B cell (primary cell): ENCODE measurements at regions not wholly inside any gene's neighbourhood (a gene's known extent, or its start where the extent isn't known, plus 50 kb on each side); places are given as distances from the start of the nearest gene placed in this dataset.
A peak's percentile ranks its signal among the peaks of the same experiment; 100 is the strongest.

Source experiments
- ATAC-seq: fragments of 200-7000 bp; cut with Tn5 transposase; one replicate; pipeline ENCODE4 v1.10.0; 2021; ENCODE audit warnings: low read depth, mild to moderate bottlenecking, moderate number of reproducible peaks, moderate library complexity
- CTCF ChIA-PET: fragments of 350-600 bp; sonication (Branson Sonifier 250); formaldehyde crosslinking; loops from one replicate; lab custom pipeline; 2021; ENCODE audit warnings: antibody characterized with exemption, inconsistent platforms; lab: Charles Lee
- POLR2A ChIA-PET: fragments of 350-600 bp; sonication (Branson Sonifier 250); formaldehyde crosslinking; loops from one replicate; lab custom pipeline; 2021; ENCODE audit warnings: antibody characterized with exemption; lab: Charles Lee
- DNase-seq: peaks from one replicate; pipeline ENCODE4 v3.0.0; 2013
- H2AFZ ChIP-seq: 2 replicates; pipeline ENCODE4 v1.6.1; 2012; ENCODE audit warnings: mild to moderate bottlenecking, low read depth, low read length; ENCODE audit not compliant: insufficient read depth, poor library complexity, severe bottlenecking
- H3K27ac ChIP-seq, 2 donors: 1 replicate in 1 of 2; 2 replicates in 1 of 2; pipeline ENCODE4 v1.5.1; 2012 to 2013; ENCODE audit warnings: low read length in 2 of 2, mild to moderate bottlenecking in 2 of 2, moderate library complexity in 1 of 2
- H3K27me3 ChIP-seq, 4 experiments: fragments of 200-600 bp in 1 of 4; sonication (generic) in 1 of 4; replicated peaks in 1 of 4; 1 replicate in 2 of 4; 2 replicates in 2 of 4; pipeline versions ENCODE4 v1.6.1 to v1.7.0; 2013 to 2016; ENCODE audit warnings: low read length in 3 of 4, mild to moderate bottlenecking in 2 of 4, mixed read lengths in 1 of 4, moderate library complexity in 1 of 4; ENCODE audit not compliant: insufficient read depth in 4 of 4, control insufficient read depth in 3 of 4; ENCODE audit errors: control extremely low read depth in 1 of 4
- H3K36me3 ChIP-seq, 2 experiments: replicated peaks in 1 of 2; 1 replicate in 1 of 2; 2 replicates in 1 of 2; pipeline versions ENCODE4 v1.6.1 to v1.7.1; 2013; ENCODE audit warnings: low read length in 1 of 2; ENCODE audit not compliant: insufficient read depth in 2 of 2, control insufficient read depth in 1 of 2; ENCODE audit errors: control extremely low read depth in 1 of 2, extremely low read depth in 1 of 2
- H3K4me1 ChIP-seq, 2 donors: fragments of 200-600 bp in 1 of 2; sonication (generic) in 1 of 2; 1 replicate in 1 of 2; 2 replicates in 1 of 2; pipeline versions ENCODE4 v1.5.1 to v1.6.1; 2013 to 2017; ENCODE audit warnings: low read length in 2 of 2; ENCODE audit not compliant: control insufficient read depth in 2 of 2, insufficient read depth in 2 of 2
- H3K4me2 ChIP-seq: replicated peaks from 2 replicates; pipeline ENCODE3; 2012; ENCODE audit warnings: mild to moderate bottlenecking, low read depth, low read length; ENCODE audit not compliant: poor library complexity, severe bottlenecking
- H3K4me3 ChIP-seq, 5 experiments: fragments of 200-600 bp in 1 of 5; sonication (generic) in 1 of 5; 1 replicate in 3 of 5; 2 replicates in 2 of 5; pipeline versions ENCODE4 v1.5.1 to v1.7.0; 2011 to 2016; ENCODE audit warnings: low read length in 4 of 5, mild to moderate bottlenecking in 4 of 5, low read depth in 2 of 5, control low read depth in 1 of 5, moderate library complexity in 1 of 5; ENCODE audit not compliant: insufficient read depth in 1 of 5; ENCODE audit errors: control extremely low read depth in 1 of 5, extremely low read depth in 1 of 5
- H3K79me2 ChIP-seq: fragments of 200-600 bp; sonication (generic); one replicate; pipeline ENCODE4 v1.6.0; 2016; ENCODE audit warnings: low read length; ENCODE audit not compliant: control insufficient read depth, insufficient read depth
- H3K9ac ChIP-seq: fragments of 200-600 bp; sonication (generic); 2 replicates; pipeline ENCODE4 v1.6.1; 2017; ENCODE audit warnings: mild to moderate bottlenecking, low read length, moderate library complexity
- H3K9me3 ChIP-seq, 3 donors: one replicate each; pipeline versions ENCODE4 v1.6.1 to v1.7.1; 2013; ENCODE audit warnings: low read length in 2 of 3; ENCODE audit not compliant: control insufficient read depth in 2 of 3, insufficient read depth in 1 of 3; ENCODE audit errors: control extremely low read depth in 1 of 3
- H4K20me1 ChIP-seq: 2 replicates; pipeline ENCODE4 v1.6.0; 2012; ENCODE audit warnings: mild to moderate bottlenecking, low read length; ENCODE audit not compliant: insufficient read depth, control insufficient read depth, poor library complexity, severe bottlenecking
- H3K27ac Mint-ChIP-seq: one replicate; pipeline ENCODE4 v1.8.0; 2021; ENCODE audit warnings: mixed read lengths
- H3K27me3 Mint-ChIP-seq: one replicate; pipeline ENCODE4 v1.8.0; 2021; ENCODE audit warnings: mixed read lengths
- H3K4me1 Mint-ChIP-seq: one replicate; pipeline ENCODE4 v1.8.0; 2021; ENCODE audit warnings: mixed read lengths
- H3K4me3 Mint-ChIP-seq: one replicate; pipeline ENCODE4 v1.8.0; 2021; ENCODE audit warnings: mixed read lengths
- H3K9me3 Mint-ChIP-seq: one replicate; pipeline ENCODE4 v1.8.0; 2022; ENCODE audit warnings: mixed read lengths; ENCODE audit not compliant: insufficient read depth
- EZH2 ChIP-seq: IDR thresholded peaks from 2 replicates; pipeline ENCODE4 v1.6.1; 2012; ENCODE audit warnings: borderline replicate concordance, low read depth, mild to moderate bottlenecking, moderate library complexity, low read length; ENCODE audit not compliant: insufficient read depth, poor library complexity, severe bottlenecking
- WGBS: methylation state at CpG from one replicate; pipeline ENCODE4 v1.1.5; 2013; ENCODE audit warnings: missing lambda C conversion rate; ENCODE audit not compliant: insufficient coverage; 5-methylcytosine and 5-hydroxymethylcytosine counted together
- intact Hi-C: fragments of 100-400 bp; cut with micrococcal nuclease; formaldehyde crosslinking; loops from one replicate; pipeline ENCODE4 v1.10.0; 2022
- TF ChIP-seq, protein P1 (sequence below): fragments of 200-600 bp; IDR thresholded peaks from one replicate; pipeline ENCODE4 v1.8.0; 2022; ENCODE audit warnings: antibody characterized with exemption, mild to moderate bottlenecking

DNA sequence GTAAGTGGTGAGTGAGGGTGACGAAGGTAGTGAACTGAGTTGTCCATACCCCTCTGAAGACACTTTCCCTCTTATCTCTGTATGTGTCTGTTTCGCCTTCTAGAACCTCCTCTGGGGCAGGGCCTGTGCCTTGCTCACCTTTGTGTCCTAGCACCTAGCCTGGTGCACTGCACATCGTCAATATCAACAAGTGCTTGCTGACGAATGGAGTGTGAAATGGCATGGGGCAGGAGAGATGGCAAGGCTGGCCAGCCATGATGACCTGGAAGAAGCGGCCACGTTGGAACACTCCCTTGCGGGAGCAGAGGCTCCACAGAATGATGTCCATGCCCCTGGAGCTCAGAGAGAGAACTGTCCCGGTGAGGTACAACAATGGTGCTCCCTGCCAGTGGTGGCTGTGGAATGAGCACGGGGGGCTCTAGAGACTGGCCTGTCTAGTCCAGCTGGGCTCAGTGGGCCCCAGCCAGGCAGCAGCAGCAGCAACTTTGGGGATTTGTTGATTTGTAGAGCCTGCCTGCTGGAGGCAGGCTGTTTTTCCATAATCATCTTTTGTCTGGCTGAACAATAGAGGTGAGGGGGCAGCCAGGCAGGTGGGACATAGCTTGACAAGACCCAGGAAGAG, 112.2 kb upstream of the PJA1 start:
- ChIA-PET POLR2A (no interaction called here), CTCF (no interaction called here)
- Histone ChIP-seq H3K4me3 (no peak overlapping the region), H3K9me3 (no peaks in the 10 kb centered on the region), H3K79me2 (no peaks in the 10 kb centered on the region), H3K4me1 (no peaks in the 10 kb centered on the region), H3K27ac (no peak overlapping the region), H3K36me3 (no peaks in the 10 kb centered on the region), H4K20me1 (no peaks in the 10 kb centered on the region), H2AFZ (no peak overlapping the region), H3K27me3 (no peaks in the 10 kb centered on the region), H3K4me2 (no peak overlapping the region), H3K9ac (no peak overlapping the region)
- H3K27ac Mint-ChIP-seq = no peak overlapping the region
- WGBS = 95% methylated on average over 5 of the region's 9 CpGs
- no peak for DNase-seq
- ATAC-seq = no peak
- H3K4me3 Mint-ChIP-seq = no peak overlapping the region
- H3K9me3 Mint-ChIP-seq = no peaks in the 10 kb centered on the region
- H3K4me1 Mint-ChIP-seq = no peaks in the 10 kb centered on the region
- TF ChIP-seq, protein P1, sequence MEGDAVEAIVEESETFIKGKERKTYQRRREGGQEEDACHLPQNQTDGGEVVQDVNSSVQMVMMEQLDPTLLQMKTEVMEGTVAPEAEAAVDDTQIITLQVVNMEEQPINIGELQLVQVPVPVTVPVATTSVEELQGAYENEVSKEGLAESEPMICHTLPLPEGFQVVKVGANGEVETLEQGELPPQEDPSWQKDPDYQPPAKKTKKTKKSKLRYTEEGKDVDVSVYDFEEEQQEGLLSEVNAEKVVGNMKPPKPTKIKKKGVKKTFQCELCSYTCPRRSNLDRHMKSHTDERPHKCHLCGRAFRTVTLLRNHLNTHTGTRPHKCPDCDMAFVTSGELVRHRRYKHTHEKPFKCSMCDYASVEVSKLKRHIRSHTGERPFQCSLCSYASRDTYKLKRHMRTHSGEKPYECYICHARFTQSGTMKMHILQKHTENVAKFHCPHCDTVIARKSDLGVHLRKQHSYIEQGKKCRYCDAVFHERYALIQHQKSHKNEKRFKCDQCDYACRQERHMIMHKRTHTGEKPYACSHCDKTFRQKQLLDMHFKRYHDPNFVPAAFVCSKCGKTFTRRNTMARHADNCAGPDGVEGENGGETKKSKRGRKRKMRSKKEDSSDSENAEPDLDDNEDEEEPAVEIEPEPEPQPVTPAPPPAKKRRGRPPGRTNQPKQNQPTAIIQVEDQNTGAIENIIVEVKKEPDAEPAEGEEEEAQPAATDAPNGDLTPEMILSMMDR = no peak
- TF ChIP-seq EZH2 = no peak
- intact Hi-C loops = no loop called here
- H3K27me3 Mint-ChIP-seq = no peaks in the 10 kb centered on the region

DNA sequence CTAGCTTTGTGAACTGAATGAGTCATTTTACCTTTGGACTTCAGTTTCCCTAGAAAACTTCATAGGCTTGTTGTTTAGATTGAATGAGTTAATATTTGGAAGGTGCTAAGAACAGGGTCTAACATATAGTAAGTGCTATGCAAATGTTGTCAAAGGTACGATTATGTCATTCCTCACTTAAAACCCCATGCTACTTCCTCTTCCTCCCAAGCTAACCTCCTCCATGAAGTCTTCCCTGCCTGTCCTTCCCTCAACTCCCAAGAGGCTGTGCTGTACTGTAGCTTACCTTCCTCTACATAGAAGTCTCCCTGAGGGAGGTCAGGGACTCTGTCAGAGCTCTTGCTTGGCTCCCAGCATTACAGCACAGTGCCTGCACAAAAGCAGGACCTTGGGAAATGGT, 103.4 kb upstream of the PJA1 start:
- ChIA-PET POLR2A (no interaction called here), CTCF (interaction anchor here (1.2 kb wide), 1 partner anchor 14 kb away, joined by 3 read pairs; no protein-coding TSS in a partner anchor)
- H3K79me2 ChIP-seq = no peaks in the 10 kb centered on the region
- H3K4me1 ChIP-seq = no peaks in the 10 kb centered on the region
- peak overlapping the region; percentile 9 for H2AFZ ChIP-seq
- H3K27ac ChIP-seq = no peak overlapping the region
- no peak overlapping the region for H3K4me3 Mint-ChIP-seq
- WGBS = no CpG with 5 or more reads among the region's 1 CpG
- H3K4me3 ChIP-seq = no peak overlapping the region
- intact Hi-C loops = no loop called here
- TF ChIP-seq, protein P1 = no peak
- no peak for TF ChIP-seq EZH2
- no peaks in the 10 kb centered on the region for H3K4me1 Mint-ChIP-seq
- no peaks in the 10 kb centered on the region for H4K20me1 ChIP-seq
- DNase-seq (no peak), ATAC-seq (no peak)
- no peak overlapping the region for H3K4me2 ChIP-seq
- H3K27me3 ChIP-seq = no peaks in the 10 kb centered on the region
- H3K9me3 Mint-ChIP-seq = no peaks in the 10 kb centered on the region
- H3K36me3 ChIP-seq = no peaks in the 10 kb centered on the region
- H3K27ac Mint-ChIP-seq = no peak overlapping the region
- no peaks in the 10 kb centered on the region for H3K9me3 ChIP-seq
- H3K27me3 Mint-ChIP-seq = peaks cover 3% of the 10 kb centered on the region
- no peak overlapping the region for H3K9ac ChIP-seq
